HL-60 (cell line): ENCODE measurements at regions not wholly inside any gene's neighbourhood (a gene's known extent, or its start where the extent isn't known, plus 50 kb on each side); places are given as distances from the start of the nearest gene placed in this dataset.

Experiments used
- POLR2AphosphoS5 ChIP-seq: IDR thresholded peaks from 2 replicates; pipeline ENCODE4 v1.6.1; 2012; ENCODE audit warnings: low read depth
- TF ChIP-seq, protein P1 (sequence below): IDR thresholded peaks from one replicate; pipeline ENCODE4 v1.5.1; 2011; ENCODE audit warnings: low read length, control low read depth, inconsistent platforms; ENCODE audit not compliant: insufficient read depth
- TF ChIP-seq, protein P2 (sequence below): IDR thresholded peaks from 2 replicates; pipeline ENCODE4 v1.6.1; 2012; ENCODE audit warnings: low read depth; ENCODE audit not compliant: insufficient replicate concordance

DNA sequence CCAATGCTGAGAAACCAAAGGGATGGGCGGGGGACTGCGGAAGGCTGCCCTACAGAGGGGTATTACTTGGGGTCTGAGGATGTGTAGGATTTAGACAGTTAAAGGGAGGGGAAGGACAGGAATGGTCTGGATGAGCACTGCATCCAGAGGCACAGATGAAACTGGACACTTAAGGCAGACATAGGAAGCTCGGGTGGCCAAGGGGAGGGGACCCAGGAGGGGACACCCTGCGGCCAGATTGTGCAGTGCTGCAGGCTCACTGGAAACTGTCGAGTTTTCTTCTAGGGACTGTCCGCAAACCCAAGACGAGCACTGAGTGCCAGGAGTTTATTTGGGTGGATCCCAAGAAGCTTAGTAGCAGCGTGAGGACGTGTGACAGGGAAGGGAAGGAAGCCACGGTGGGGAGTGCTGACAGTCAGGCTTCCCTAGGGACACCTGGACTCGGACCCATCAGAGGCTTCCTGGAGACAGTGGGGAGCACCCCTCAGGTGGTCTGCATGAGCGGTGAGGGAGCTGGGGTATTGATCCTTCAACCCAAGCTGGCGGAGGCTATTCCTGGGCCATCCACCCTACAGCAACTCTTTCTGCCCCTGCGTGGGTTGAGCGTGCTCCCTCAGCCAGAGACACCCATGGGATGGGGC is 278.7 kb downstream of the FOXL1 start:
- TF ChIP-seq, protein P1, sequence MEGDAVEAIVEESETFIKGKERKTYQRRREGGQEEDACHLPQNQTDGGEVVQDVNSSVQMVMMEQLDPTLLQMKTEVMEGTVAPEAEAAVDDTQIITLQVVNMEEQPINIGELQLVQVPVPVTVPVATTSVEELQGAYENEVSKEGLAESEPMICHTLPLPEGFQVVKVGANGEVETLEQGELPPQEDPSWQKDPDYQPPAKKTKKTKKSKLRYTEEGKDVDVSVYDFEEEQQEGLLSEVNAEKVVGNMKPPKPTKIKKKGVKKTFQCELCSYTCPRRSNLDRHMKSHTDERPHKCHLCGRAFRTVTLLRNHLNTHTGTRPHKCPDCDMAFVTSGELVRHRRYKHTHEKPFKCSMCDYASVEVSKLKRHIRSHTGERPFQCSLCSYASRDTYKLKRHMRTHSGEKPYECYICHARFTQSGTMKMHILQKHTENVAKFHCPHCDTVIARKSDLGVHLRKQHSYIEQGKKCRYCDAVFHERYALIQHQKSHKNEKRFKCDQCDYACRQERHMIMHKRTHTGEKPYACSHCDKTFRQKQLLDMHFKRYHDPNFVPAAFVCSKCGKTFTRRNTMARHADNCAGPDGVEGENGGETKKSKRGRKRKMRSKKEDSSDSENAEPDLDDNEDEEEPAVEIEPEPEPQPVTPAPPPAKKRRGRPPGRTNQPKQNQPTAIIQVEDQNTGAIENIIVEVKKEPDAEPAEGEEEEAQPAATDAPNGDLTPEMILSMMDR, result no peak
- TF ChIP-seq, protein P2, sequence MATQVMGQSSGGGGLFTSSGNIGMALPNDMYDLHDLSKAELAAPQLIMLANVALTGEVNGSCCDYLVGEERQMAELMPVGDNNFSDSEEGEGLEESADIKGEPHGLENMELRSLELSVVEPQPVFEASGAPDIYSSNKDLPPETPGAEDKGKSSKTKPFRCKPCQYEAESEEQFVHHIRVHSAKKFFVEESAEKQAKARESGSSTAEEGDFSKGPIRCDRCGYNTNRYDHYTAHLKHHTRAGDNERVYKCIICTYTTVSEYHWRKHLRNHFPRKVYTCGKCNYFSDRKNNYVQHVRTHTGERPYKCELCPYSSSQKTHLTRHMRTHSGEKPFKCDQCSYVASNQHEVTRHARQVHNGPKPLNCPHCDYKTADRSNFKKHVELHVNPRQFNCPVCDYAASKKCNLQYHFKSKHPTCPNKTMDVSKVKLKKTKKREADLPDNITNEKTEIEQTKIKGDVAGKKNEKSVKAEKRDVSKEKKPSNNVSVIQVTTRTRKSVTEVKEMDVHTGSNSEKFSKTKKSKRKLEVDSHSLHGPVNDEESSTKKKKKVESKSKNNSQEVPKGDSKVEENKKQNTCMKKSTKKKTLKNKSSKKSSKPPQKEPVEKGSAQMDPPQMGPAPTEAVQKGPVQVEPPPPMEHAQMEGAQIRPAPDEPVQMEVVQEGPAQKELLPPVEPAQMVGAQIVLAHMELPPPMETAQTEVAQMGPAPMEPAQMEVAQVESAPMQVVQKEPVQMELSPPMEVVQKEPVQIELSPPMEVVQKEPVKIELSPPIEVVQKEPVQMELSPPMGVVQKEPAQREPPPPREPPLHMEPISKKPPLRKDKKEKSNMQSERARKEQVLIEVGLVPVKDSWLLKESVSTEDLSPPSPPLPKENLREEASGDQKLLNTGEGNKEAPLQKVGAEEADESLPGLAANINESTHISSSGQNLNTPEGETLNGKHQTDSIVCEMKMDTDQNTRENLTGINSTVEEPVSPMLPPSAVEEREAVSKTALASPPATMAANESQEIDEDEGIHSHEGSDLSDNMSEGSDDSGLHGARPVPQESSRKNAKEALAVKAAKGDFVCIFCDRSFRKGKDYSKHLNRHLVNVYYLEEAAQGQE, result no peak
- no peak for TF ChIP-seq POLR2AphosphoS5
